Myocyte (in vitro differentiated cells): ENCODE measurements at regions not wholly inside any gene's neighbourhood (a gene's known extent, or its start where the extent isn't known, plus 50 kb on each side); places are given as distances from the start of the nearest gene placed in this dataset.
"Not testable (repeated sequence)": the region's sequence is repeated elsewhere in the genome, so short reads cannot be mapped to it uniquely, and the experiment has no call there.

Source experiments
- DNase-seq: peaks from one replicate; pipeline ENCODE4 v3.0.0-alpha.2; 2012; ENCODE audit warnings: low read depth

GRCh38 chr22:34587357-34588356 lies 478.3 kb upstream of the ISX start:
- no peak for DNase-seq

- no peak for DNase-seq
These were observed 476.9 kb upstream of the ISX start for GRCh38 chr22:34588871-34589545.

GRCh38 chr22:34592123-34592740 lies 473.7 kb upstream of the ISX start:
- no peak for DNase-seq

- no peak for DNase-seq
These were observed 466.4 kb upstream of the ISX start for GRCh38 chr22:34599567-34599966.

- DNase-seq = no peak
These were observed 461.6 kb upstream of the ISX start for GRCh38 chr22:34604312-34604711.

DNA sequence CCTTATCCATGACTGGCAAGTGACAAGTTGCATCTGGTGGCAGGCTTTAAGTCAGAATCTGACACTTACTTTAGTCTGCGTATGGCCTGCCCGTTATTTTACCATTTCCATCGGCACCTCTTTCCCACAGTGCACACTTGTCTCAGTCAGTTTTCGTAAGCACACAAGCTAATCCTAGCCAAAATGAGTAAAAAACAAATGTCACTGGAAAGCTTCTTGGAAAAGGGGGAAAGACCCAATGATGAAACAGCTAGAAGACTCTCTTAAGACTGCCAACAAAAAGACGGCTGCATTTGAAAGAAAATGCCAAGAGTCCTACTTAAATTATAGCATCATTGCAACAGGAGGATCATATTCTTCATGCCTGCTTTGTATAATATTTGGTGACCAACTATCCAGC lies 457.9 kb upstream of the ISX start:
- DNase-seq = no peak

- DNase-seq = no peak
These were observed 457.3 kb upstream of the ISX start for GRCh38 chr22:34608540-34609115.

GRCh38 chr22:34609646-34610045 lies 456.3 kb upstream of the ISX start:
- no peak for DNase-seq

DNA sequence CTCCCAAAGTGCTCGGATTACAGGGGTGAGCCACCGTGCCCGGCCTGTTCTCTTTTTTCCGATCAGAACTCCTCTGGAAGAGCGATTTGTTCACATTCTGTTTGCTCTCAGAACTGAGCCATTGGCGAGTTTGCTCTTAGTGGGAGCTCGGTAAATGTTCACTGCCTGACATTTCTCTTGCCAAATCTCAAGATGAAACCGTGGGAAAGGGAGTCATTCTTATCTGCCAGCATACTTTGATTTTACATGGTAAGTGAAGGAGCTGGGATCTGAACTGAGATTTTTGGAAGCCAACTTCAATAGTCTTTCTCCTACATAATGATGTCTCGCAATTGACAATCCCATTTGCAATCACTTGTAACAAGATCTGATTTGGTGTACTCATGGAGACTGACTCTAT lies 445.8 kb upstream of the ISX start:
- DNase-seq = no peak

- no peak for DNase-seq
These were observed 445.1 kb upstream of the ISX start for GRCh38 chr22:34620832-34621231.

- no peak for DNase-seq
These were observed 443.4 kb upstream of the ISX start for GRCh38 chr22:34622602-34623001.

GRCh38 chr22:34623580-34623979 lies 442.4 kb upstream of the ISX start:
- DNase-seq = no peak

DNA sequence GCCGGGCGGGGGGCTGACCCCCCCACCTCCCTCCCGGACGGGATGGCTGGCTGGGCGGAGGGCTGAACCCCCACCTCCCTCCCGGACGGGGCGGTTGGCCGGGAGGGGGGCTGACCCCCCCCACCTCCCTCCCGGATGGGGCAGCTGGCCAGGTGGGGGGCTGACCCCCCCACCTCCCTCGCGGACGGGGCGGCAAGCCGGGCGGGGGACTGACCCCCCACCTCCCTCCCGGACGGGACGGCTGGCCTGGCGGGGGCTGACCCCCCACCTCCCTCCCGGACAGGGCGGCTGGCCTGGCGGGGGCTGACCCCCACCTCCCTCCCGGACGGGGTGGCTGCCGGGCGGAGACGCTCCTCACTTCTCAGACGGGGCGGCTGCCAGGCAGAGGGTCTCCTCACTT lies 440.1 kb upstream of the ISX start:
- DNase-seq = not testable (repeated sequence)

DNA sequence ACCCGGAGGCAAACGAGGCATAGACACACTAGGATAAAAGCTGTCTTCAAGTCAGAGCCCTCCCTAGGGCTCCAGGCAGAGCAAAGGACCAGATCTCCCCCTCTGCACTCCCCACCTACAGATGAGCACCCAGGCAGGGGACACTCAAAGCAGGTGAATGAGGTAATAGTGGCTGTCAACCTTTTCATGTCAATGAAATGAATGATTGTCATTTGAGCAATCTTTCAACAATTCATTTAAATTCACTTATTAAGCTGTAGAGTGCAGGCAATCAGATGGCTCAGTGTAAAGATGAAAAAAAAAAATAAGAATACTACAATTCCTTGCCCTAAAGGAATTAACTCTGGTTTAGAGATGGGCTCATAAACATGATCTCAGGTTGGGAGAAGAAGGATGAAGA lies 427.8 kb upstream of the ISX start:
- DNase-seq = no peak

GRCh38 chr22:34639911-34640310 lies 426.0 kb upstream of the ISX start:
- no peak for DNase-seq

DNA sequence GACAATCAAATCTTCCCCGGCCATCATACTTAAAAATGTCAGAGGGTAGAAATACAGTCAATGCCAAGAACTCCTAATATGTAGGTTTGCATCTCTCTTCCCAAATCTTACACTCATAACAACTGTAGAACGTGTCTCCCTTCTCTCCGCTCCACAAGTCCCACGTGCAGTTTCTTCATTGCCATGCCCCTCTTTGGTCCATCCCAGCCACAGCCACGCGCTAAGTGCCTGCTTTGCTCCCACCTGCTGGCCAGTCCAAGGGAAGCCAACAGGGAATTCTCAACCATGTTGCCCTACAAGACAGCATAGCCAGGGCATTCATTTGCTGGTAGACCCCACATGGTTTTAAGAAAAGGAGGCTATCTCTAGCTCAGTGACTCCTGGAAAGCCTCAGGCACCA lies 420.6 kb upstream of the ISX start:
- no peak for DNase-seq

- DNase-seq = no peak
These were observed 397.0 kb upstream of the ISX start for GRCh38 chr22:34669001-34669400.

GRCh38 chr22:34683031-34683430 lies 382.9 kb upstream of the ISX start:
- DNase-seq = not testable (repeated sequence)

DNA sequence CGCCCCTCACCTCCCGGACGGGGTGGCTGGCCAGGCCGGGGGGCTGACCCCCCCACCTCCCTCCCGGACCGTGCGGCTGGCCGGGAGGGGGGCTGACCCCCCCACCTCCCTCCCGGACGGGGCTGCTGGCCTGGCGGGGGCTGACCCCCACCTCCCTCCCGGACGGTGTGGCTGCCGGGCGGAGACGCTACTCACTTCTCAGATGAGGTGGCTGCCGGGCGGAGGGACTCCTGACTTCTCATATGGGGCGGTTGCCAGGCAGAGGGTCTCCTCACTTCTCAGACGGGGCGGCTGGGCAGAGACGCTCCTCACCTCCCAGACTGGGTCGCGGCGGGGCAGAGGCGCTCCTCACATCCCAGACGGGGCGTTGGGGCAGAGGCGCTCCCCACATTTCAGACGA lies 381.7 kb upstream of the ISX start:
- DNase-seq = not testable (repeated sequence)

DNA sequence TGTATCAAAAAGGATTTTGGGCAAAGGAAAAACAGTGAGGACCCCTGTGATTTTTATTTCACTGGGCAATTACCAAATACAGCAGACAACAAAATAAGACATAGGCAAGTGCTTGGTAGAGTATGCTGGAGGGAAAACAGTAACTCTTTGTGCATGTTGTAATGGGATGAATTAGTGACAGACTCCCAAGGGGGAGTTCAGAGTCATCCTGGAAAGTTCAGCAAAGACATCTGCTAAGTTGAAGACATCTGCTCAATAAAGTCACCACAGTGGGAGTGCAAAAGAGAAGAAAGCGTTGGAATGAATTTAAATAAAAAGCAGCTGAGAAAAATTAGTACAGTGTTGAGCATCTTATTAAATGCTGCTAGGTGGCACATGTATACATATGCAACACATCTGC lies 378.8 kb upstream of the ISX start:
- DNase-seq = no peak

DNA sequence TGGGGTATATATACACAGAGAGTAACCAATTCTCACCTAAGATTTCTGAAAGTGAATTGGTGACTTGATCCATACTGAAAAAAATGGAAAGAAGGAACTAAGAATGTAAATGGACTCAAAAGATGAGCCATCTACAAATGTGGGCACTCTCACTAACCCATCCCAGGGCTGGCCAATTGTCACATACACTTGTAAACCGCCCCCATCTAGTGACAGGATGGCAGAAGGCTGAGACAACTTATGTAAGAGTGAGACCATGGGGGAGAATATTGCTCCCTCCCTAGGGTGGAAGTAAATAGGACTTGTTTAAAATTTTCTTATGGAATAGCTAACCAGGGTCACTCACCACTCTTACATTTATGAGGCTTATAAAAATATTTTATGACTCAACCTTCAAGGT lies 377.1 kb upstream of the ISX start:
- no peak for DNase-seq

GRCh38 chr22:34696557-34696956 lies 369.4 kb upstream of the ISX start:
- DNase-seq = no peak
